ENCODE measurements at regions not wholly inside any gene's neighbourhood (a gene's known extent, or its start where the extent isn't known, plus 50 kb on each side); places are given as distances from the start of the nearest gene placed in this dataset.

- no peak for TF ChIP-seq CTCF (IDR thresholded peaks at IDR 0.05)
- TF ChIP-seq POLR2A (IDR thresholded peaks at IDR 0.05) = no peak
Measured at GRCh38 chr13:76769271-76769791, 116.9 kb downstream of the KCTD12 start.

All from body of pancreas (tissue), 4 donors.